ENCODE measurements at regions not wholly inside any gene's neighbourhood (a gene's known extent, or its start where the extent isn't known, plus 50 kb on each side); places are given as distances from the start of the nearest gene placed in this dataset.

GRCh38 chr2:133942398-133942797 is 311.5 kb upstream of the MGAT5 start:
- Histone ChIP-seq H3K79me1 (ENCODE audit: low read depth, low read length) (no peaks in the 10 kb centered on the region), H3K9me3 (ENCODE audit: insufficient read depth in 2 of 2, low read depth in 1 of 2, low read length in 1 of 2) (no peaks in the 10 kb centered on the region; a peak in 1 of 4 replicates), H3K18ac (ENCODE audit: extremely low read depth, low read length) (no peak overlapping the region), H3K4ac (replicated peaks; ENCODE audit: insufficient read length, low read depth, low read length) (no peak overlapping the region), H3K56ac (replicated peaks; ENCODE audit: insufficient read length, low read depth, low read length) (no peak overlapping the region), H3K23ac (ENCODE audit: insufficient read length) (no peak overlapping the region), H3K79me2 (ENCODE audit: control insufficient read depth in 1 of 2, insufficient read depth in 2 of 2, low read length in 2 of 2) (no peaks in the 10 kb centered on the region), H3K4me3 (ENCODE audit: extremely low read depth in 1 of 4, insufficient read depth in 2 of 4, low read depth in 3 of 4, low read length in 4 of 4) (no peak overlapping the region; a peak in 1 of 8 replicates), H2BK120ac (replicated peaks; ENCODE audit: low read depth, low read length) (no peak overlapping the region), H2BK12ac (ENCODE audit: low read depth, low read length) (no peak overlapping the region), H4K91ac (replicated peaks; ENCODE audit: insufficient read length, low read length) (no peak overlapping the region), H2BK5ac (ENCODE audit: low read depth, low read length) (no peak overlapping the region), H3K27me3 (replicated peaks in 1 of 4; ENCODE audit: control insufficient read depth in 3 of 4, extremely low read depth in 1 of 4, insufficient read depth in 3 of 4, low read length in 3 of 4) (no peaks in the 10 kb centered on the region), H3K36me3 (ENCODE audit: control insufficient read depth in 2 of 4, insufficient read depth in 4 of 4, low read length in 3 of 4) (no peaks in the 10 kb centered on the region), H3K9ac (replicated peaks in 1 of 4; ENCODE audit: extremely low read depth in 1 of 4, low read depth in 3 of 4, low read length in 3 of 4) (no peak overlapping the region), H3K14ac (ENCODE audit: insufficient read length) (no peak overlapping the region), H2AFZ (ENCODE audit: low read length) (no peak overlapping the region), H2AK5ac (ENCODE audit: low read depth, low read length) (no peak overlapping the region), H4K8ac (ENCODE audit: extremely low read depth, insufficient read depth, low read length) (no peak overlapping the region), H2BK20ac (ENCODE audit: low read length) (no peak overlapping the region), H3K4me1 (replicated peaks in 1 of 4; ENCODE audit: control insufficient read depth in 3 of 4, insufficient read depth in 4 of 4, low read length in 3 of 4) (no peaks in the 10 kb centered on the region), H3K23me2 (ENCODE audit: low read depth, low read length) (no peaks in the 10 kb centered on the region), H4K20me1 (replicated peaks in 1 of 2; ENCODE audit: control insufficient read depth in 1 of 2, insufficient read depth in 2 of 2, low read length in 2 of 2) (no peaks in the 10 kb centered on the region), H3K4me2 (ENCODE audit: insufficient read depth in 1 of 2, low read depth in 2 of 2, low read length in 2 of 2) (no peak overlapping the region), H2BK15ac (ENCODE audit: low read length) (no peak overlapping the region), H4K5ac (ENCODE audit: insufficient read length, low read depth, low read length) (no peak overlapping the region), H3K27ac (ENCODE audit: low read depth, low read length) (no peak overlapping the region)
- FAIRE-seq: no peak
- no peak for TF ChIP-seq PHF8 (conservative IDR thresholded peaks at IDR 0.05; ENCODE audit: low read depth, low read length)
- POLR2A ChIA-PET (ENCODE audit: partially characterized antibody): no interaction called here
- CTCF ChIA-PET (ENCODE audit: partially characterized antibody): interaction anchor here (0.6 to 1.2 kb wide), 4 partner anchors 12 to 98 kb away, joined by 3 to 4 read pairs (median 4); no protein-coding TSS in a partner anchor
- 88% methylated on average over 1 of the region's 1 CpG; no CpG with 5 or more reads in 1 of the 2 experiments for WGBS, 2 experiments (ENCODE audit: extremely low coverage in 1 of 2, insufficient coverage in 1 of 2, insufficient read length in 1 of 2, insufficient replicate concordance in 2 of 2, low coverage in 1 of 2, low lambda C conversion rate in 2 of 2, missing lambda C conversion rate in 1 of 2)
- DNase-seq (ENCODE audit: low read depth in 1 of 2, low spot score in 2 of 2): no peak

All from H1 (cell line).